HG03520 (cell line): ENCODE measurements at regions not wholly inside any gene's neighbourhood (a gene's known extent, or its start where the extent isn't known, plus 50 kb on each side); places are given as distances from the start of the nearest gene placed in this dataset.

ENCODE experiments used
- ATAC-seq: cut with Tn5 transposase; IDR thresholded peaks from one replicate; pipeline ENCODE4 v1.9.1; 2021; ENCODE audit warnings: mild to moderate bottlenecking, moderate library complexity; ENCODE audit not compliant: unreplicated experiment

GRCh38 chr3:182729903-182730674, 63.2 kb upstream of the ATP11B start:
- ATAC-seq = peak; percentile 69

DNA sequence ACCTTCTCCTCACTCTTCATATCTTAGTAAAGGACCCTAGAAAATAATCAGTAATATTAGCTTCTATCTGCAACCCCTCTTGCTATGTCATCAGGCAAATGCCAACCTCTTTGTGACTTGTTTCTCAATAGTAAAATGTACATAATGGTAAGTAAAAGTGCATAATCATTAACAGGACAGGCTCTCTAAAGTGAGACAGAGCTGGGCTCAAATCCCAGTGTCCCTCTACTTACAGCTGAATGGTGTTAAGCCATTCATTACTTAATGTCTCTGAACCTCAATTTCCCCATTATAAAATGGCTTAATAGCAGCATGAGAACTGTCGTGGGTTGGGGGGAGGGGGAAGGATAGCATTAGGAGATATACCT, 62.6 kb upstream of the ATP11B start:
- ATAC-seq = no peak

DNA sequence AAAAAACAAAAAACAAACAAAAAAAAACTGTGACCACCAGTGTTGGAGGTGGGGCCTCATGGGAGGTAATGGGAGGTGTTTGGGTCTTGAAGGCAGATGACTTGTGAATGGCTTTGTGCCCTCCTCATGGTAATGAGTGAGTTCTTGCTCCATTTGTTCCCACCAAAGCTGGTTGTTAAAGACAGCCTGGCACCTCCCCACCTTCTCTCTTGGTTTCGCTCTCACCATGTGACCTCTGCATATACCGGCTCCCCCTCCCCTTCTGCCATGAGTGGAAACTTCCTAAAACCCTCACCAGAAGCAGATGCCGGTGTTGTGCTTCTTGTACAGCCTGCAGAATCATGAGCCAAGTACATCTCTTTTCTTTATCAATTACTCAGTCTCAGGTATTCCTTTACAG, 61.5 kb upstream of the ATP11B start:
- ATAC-seq = no peak

DNA sequence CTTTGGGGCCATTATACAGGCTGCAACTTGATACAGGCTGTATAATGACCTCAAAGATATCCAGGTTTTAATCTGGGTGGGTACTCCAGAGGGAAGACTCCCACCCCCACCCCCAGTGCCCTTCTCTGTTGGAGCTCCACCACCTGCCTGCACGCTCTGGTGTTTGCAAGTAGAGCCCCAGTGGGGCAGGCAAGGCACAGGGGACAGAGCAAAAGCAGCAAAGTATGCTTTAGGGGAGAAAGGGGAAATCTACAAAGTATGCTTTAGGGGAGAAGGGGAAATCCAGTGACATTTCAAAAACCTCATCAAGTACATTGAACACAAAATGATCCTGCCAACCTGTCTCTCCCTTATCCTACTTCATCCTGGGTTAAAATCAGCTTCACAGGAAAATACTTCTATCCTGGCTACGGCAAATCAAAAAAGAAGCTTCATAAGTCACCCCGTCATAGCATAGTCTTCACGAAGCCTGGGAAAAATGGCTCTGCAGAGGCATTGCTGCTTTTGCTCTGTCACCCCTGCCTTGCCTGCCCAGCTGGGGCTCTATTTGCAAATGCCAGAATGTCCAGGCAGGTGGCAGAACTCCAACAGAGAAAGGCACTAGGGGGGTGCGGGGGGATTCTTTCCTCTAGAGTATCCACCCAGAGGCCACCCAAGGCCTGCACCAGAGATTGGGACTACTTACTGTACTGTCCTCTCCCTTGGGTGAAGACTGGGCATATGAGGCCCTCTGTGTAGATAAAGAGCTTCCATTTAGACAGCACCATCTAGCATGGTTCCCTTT, 60.9 kb upstream of the ATP11B start:
- ATAC-seq = no peak

- ATAC-seq = no peak
Observed at GRCh38 chr3:182735672-182736071, 57.6 kb upstream of the ATP11B start.

- ATAC-seq = no peak
Observed at GRCh38 chr3:182737825-182738224, 55.5 kb upstream of the ATP11B start.

DNA sequence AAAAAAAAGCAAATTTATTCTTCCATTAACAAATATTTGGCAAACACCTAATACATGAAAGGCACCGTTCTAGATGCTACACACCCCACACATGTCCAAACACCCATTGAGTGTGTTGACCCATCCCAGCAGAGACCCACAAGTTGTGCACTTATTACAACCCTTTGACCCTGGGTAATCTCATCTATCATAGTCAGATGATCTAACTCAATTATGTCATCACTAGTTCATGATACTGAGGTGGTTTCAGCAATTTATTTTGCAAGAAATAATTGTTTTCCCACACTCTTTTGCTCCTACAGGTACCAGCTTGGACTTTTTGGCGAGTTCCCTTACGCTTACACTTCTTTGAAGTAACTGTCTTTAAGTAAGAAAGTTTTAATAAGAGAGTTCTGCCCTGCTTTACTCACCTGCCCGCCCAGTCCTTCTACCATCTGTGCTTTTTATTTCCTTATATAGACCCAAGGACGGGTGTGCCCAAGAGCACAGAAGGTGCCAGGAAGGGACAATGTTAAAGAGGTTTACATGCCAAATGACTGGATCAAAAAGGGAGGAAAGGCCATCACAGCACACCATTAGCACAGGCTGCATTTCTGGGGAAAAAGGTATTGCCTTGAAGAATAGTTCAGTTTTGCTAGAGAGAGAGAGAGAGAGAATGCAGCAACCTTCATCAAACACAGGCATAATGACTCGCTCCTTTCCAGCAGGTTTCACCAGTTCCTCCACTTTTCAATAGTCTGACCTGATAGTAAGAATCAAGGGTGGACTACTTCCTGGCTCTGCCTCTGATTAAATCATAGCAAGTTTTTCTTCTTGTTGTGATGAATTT, 54.5 kb upstream of the ATP11B start:
- no peak for ATAC-seq

DNA sequence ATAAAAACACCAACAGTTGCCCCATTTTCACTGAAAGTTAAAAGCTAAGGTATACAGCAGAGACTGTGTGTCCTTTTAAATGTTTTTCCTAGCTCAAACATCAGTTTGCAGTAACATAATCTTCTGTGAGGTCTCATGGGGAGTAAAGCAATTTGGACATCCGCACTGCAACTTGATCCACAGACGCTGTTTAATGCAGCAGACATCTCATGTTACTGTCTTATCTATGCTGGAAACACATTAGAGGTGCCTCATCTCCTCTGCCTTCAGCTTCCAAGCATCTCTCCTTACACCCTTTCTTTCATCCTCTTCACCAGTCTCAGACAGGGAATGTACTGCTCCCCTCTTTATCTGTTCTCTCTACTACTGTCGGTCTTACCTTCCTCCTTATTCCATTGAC, 53.7 kb upstream of the ATP11B start:
- no peak for ATAC-seq

DNA sequence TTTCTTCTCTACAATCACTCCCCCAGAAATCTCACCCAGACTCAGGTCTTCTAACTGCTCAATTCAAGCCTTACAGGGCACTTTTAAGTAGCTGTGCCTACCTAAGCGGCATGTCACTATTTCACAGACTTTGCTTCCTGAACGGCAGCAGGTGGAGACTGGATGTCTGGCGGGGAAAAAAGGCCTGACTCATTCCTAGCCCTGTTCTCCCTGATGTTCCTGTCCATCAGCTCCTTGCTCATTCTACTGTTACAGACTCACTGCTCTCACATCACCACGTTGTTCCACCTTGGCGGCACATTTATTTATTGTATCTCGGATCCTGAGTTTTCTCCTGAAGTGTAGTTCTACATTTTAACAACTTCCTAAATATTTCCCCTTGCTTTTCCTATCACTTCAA, 52.6 kb upstream of the ATP11B start:
- ATAC-seq = no peak

GRCh38 chr3:182741214-182741613, 52.1 kb upstream of the ATP11B start:
- no peak for ATAC-seq
